HepG2 (cell line): ENCODE measurements at regions not wholly inside any gene's neighbourhood (a gene's known extent, or its start where the extent isn't known, plus 50 kb on each side); places are given as distances from the start of the nearest gene placed in this dataset.

Experiments used
- TBL1XR1 ChIP-seq: fragments of 150-350 bp; IDR thresholded peaks from 2 replicates; pipeline ENCODE4 v1.6.1; 2014; ENCODE audit warnings: borderline replicate concordance, low read length; ENCODE audit not compliant: partially characterized antibody
- ZNF136 ChIP-seq: sonication (generic); formaldehyde crosslinking; IDR thresholded peaks from 2 replicates; pipeline ENCODE4 v1.8.1; 2022; ENCODE audit warnings: low read depth, mild to moderate bottlenecking, moderate library complexity, missing genetic modification reagents
- ZNF737 ChIP-seq: sonication (generic); formaldehyde crosslinking; IDR thresholded peaks from 2 replicates; pipeline ENCODE4 v1.5.0; 2020; ENCODE audit warnings: missing genetic modification reagents, mild to moderate bottlenecking, borderline replicate concordance
- TF ChIP-seq, protein P1 (sequence below): sonication (generic); formaldehyde crosslinking; IDR thresholded peaks from 2 replicates; pipeline ENCODE4 v1.5.0; 2020; ENCODE audit warnings: missing genetic modification reagents, mild to moderate bottlenecking, borderline replicate concordance
- TF ChIP-seq, protein P2 (sequence below), 2 experiments: IDR thresholded peaks; 2 replicates each; pipeline ENCODE4 v1.6.1; 2011 to 2012; ENCODE audit warnings: low read length in 2 of 2, borderline replicate concordance in 1 of 2, low read depth in 1 of 2, mild to moderate bottlenecking in 1 of 2, moderate library complexity in 1 of 2
- TF ChIP-seq, protein P3 (sequence below): sonication (generic); formaldehyde crosslinking; IDR thresholded peaks from 2 replicates; pipeline ENCODE4 v1.4.0; 2020; ENCODE audit warnings: mild to moderate bottlenecking, missing genetic modification reagents
- TF ChIP-seq, protein P4 (sequence below): sonication (generic); formaldehyde crosslinking; IDR thresholded peaks from 2 replicates; pipeline ENCODE4 v1.8.1; 2023; ENCODE audit warnings: mild to moderate bottlenecking, missing genetic modification reagents
- TF ChIP-seq, protein P5 (sequence below): sonication (generic); formaldehyde crosslinking; IDR thresholded peaks from 2 replicates; pipeline ENCODE4 v1.4.0; 2020; ENCODE audit warnings: missing genetic modification reagents
- TF ChIP-seq, protein P6 (sequence below): sonication (generic); formaldehyde crosslinking; IDR thresholded peaks from 2 replicates; pipeline ENCODE4 v1.5.0; 2020; ENCODE audit warnings: mild to moderate bottlenecking, missing genetic modification reagents

DNA sequence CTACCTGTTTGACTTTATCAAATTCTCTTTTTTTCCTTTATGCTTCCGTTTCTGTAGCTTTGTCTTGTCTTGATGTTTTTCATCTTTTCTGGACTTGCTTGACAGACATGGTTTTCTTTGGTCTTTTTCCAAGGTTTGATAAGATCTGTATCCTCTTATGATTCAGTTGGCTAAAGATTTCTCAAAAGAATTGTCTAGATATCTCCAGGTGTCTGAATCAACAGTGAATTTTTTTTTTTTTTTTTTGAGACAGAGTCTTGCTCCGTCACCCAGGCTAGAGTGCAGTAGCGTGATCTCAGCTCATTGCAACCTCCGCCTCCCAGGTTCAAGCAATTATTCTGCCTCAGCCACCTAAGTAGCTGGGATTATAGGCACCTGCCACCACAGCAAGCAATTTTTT lies 357.8 kb upstream of the USP9Y start (continued):
- TF ChIP-seq, protein P1, sequence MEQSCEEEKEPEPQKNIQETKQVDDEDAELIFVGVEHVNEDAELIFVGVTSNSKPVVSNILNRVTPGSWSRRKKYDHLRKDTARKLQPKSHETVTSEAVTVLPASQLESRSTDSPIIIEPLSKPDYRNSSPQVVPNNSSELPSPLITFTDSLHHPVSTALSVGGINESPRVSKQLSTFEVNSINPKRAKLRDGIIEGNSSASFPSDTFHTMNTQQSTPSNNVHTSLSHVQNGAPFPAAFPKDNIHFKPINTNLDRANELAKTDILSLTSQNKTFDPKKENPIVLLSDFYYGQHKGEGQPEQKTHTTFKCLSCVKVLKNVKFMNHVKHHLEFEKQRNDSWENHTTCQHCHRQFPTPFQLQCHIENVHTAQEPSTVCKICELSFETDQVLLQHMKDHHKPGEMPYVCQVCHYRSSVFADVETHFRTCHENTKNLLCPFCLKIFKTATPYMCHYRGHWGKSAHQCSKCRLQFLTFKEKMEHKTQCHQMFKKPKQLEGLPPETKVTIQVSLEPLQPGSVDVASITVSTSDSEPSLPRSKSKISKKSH: no peak
- no peak for TF ChIP-seq ZNF737 (CRISPR knock-in tag)
- TF ChIP-seq TBL1XR1: no peak
- TF ChIP-seq, protein P2, sequence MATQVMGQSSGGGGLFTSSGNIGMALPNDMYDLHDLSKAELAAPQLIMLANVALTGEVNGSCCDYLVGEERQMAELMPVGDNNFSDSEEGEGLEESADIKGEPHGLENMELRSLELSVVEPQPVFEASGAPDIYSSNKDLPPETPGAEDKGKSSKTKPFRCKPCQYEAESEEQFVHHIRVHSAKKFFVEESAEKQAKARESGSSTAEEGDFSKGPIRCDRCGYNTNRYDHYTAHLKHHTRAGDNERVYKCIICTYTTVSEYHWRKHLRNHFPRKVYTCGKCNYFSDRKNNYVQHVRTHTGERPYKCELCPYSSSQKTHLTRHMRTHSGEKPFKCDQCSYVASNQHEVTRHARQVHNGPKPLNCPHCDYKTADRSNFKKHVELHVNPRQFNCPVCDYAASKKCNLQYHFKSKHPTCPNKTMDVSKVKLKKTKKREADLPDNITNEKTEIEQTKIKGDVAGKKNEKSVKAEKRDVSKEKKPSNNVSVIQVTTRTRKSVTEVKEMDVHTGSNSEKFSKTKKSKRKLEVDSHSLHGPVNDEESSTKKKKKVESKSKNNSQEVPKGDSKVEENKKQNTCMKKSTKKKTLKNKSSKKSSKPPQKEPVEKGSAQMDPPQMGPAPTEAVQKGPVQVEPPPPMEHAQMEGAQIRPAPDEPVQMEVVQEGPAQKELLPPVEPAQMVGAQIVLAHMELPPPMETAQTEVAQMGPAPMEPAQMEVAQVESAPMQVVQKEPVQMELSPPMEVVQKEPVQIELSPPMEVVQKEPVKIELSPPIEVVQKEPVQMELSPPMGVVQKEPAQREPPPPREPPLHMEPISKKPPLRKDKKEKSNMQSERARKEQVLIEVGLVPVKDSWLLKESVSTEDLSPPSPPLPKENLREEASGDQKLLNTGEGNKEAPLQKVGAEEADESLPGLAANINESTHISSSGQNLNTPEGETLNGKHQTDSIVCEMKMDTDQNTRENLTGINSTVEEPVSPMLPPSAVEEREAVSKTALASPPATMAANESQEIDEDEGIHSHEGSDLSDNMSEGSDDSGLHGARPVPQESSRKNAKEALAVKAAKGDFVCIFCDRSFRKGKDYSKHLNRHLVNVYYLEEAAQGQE (IDR thresholded peaks at IDR 0.05; ENCODE audit: borderline replicate concordance in 1 of 2, low read depth in 1 of 2, low read length in 2 of 2): no peak
- TF ChIP-seq, protein P3, sequence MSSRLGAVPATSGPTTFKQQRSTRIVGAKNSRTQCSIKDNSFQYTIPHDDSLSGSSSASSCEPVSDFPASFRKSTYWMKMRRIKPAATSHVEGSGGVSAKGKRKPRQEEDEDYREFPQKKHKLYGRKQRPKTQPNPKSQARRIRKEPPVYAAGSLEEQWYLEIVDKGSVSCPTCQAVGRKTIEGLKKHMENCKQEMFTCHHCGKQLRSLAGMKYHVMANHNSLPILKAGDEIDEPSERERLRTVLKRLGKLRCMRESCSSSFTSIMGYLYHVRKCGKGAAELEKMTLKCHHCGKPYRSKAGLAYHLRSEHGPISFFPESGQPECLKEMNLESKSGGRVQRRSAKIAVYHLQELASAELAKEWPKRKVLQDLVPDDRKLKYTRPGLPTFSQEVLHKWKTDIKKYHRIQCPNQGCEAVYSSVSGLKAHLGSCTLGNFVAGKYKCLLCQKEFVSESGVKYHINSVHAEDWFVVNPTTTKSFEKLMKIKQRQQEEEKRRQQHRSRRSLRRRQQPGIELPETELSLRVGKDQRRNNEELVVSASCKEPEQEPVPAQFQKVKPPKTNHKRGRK: no peak
- TF ChIP-seq, protein P4, sequence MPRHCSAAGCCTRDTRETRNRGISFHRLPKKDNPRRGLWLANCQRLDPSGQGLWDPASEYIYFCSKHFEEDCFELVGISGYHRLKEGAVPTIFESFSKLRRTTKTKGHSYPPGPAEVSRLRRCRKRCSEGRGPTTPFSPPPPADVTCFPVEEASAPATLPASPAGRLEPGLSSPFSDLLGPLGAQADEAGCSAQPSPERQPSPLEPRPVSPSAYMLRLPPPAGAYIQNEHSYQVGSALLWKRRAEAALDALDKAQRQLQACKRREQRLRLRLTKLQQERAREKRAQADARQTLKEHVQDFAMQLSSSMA (CRISPR knock-in tag): no peak
- TF ChIP-seq, protein P5, sequence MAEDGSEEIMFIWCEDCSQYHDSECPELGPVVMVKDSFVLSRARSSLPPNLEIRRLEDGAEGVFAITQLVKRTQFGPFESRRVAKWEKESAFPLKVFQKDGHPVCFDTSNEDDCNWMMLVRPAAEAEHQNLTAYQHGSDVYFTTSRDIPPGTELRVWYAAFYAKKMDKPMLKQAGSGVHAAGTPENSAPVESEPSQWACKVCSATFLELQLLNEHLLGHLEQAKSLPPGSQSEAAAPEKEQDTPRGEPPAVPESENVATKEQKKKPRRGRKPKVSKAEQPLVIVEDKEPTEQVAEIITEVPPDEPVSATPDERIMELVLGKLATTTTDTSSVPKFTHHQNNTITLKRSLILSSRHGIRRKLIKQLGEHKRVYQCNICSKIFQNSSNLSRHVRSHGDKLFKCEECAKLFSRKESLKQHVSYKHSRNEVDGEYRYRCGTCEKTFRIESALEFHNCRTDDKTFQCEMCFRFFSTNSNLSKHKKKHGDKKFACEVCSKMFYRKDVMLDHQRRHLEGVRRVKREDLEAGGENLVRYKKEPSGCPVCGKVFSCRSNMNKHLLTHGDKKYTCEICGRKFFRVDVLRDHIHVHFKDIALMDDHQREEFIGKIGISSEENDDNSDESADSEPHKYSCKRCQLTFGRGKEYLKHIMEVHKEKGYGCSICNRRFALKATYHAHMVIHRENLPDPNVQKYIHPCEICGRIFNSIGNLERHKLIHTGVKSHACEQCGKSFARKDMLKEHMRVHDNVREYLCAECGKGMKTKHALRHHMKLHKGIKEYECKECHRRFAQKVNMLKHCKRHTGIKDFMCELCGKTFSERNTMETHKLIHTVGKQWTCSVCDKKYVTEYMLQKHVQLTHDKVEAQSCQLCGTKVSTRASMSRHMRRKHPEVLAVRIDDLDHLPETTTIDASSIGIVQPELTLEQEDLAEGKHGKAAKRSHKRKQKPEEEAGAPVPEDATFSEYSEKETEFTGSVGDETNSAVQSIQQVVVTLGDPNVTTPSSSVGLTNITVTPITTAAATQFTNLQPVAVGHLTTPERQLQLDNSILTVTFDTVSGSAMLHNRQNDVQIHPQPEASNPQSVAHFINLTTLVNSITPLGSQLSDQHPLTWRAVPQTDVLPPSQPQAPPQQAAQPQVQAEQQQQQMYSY (CRISPR knock-in tag): no peak
- TF ChIP-seq, protein P6, sequence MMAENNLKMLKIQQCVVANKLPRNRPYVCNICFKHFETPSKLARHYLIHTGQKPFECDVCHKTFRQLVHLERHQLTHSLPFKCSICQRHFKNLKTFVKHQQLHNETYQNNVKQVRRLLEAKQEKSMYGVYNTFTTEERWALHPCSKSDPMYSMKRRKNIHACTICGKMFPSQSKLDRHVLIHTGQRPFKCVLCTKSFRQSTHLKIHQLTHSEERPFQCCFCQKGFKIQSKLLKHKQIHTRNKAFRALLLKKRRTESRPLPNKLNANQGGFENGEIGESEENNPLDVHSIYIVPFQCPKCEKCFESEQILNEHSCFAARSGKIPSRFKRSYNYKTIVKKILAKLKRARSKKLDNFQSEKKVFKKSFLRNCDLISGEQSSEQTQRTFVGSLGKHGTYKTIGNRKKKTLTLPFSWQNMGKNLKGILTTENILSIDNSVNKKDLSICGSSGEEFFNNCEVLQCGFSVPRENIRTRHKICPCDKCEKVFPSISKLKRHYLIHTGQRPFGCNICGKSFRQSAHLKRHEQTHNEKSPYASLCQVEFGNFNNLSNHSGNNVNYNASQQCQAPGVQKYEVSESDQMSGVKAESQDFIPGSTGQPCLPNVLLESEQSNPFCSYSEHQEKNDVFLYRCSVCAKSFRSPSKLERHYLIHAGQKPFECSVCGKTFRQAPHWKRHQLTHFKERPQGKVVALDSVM: no peak
- no peak for TF ChIP-seq ZNF136 (CRISPR knock-in tag)
